ENCODE measurements at regions not wholly inside any gene's neighbourhood (a gene's known extent, or its start where the extent isn't known, plus 50 kb on each side); places are given as distances from the start of the nearest gene placed in this dataset.
"Not testable (repeated sequence)": the region's sequence is repeated elsewhere in the genome, so short reads cannot be mapped to it uniquely, and the experiment has no call there.

- Histone ChIP-seq H3K4me1 (ENCODE audit: insufficient read depth, low read length) (peaks cover 3% of the 10 kb centered on the region; the same call in 1 of the 2 replicates), H2BK5ac (ENCODE audit: insufficient read length, low read length) (no peak overlapping the region), H2AK5ac (ENCODE audit: insufficient read length, low read length) (no peak overlapping the region), H4K20me1 (ENCODE audit: control insufficient read depth, insufficient read depth, insufficient read length) (no peaks in the 10 kb centered on the region), H4K8ac (replicated peaks; ENCODE audit: insufficient read length, low read depth, low read length) (no peak overlapping the region), H3K14ac (ENCODE audit: insufficient read depth, low read length) (no peak overlapping the region), H3K4me2 (ENCODE audit: insufficient read depth, insufficient read length, low read length) (no peak overlapping the region), H3T11ph (ENCODE audit: low read length) (no peak overlapping the region), H4K5ac (ENCODE audit: insufficient read length, low read depth, low read length) (no peak overlapping the region), H3K79me1 (ENCODE audit: insufficient read depth, low read depth, low read length, poor library complexity, severe bottlenecking) (no peaks in the 10 kb centered on the region), H3K4ac (ENCODE audit: low read depth, low read length) (no peak overlapping the region), H3K9ac (ENCODE audit: extremely low read depth, insufficient read length, low read length) (no peak overlapping the region), H4K91ac (ENCODE audit: insufficient read length, low read depth, low read length) (no peak overlapping the region), H3K27ac (ENCODE audit: insufficient read length, low read depth, low read length) (no peak overlapping the region), H2BK20ac (ENCODE audit: low read depth, low read length, poor library complexity, severe bottlenecking) (no peak overlapping the region), H3K9me3 (ENCODE audit: control insufficient read depth, low read depth, low read length) (peaks cover 6% of the 10 kb centered on the region), H3K27me3 (ENCODE audit: insufficient read depth, low read length) (no peaks in the 10 kb centered on the region), H2BK120ac (ENCODE audit: low read depth, low read length, poor library complexity, severe bottlenecking) (no peak overlapping the region), H3K18ac (ENCODE audit: insufficient read length, low read depth, low read length) (no peak overlapping the region), H3K23me2 (ENCODE audit: insufficient read length, low read depth, low read length, poor library complexity, severe bottlenecking) (no peaks in the 10 kb centered on the region), H2BK15ac (ENCODE audit: low read depth, low read length) (no peak overlapping the region), H3K79me2 (ENCODE audit: insufficient read depth, low read length) (no peaks in the 10 kb centered on the region), H3K56ac (ENCODE audit: insufficient read length, low read depth, low read length) (no peak overlapping the region), H2BK12ac (ENCODE audit: insufficient read length, low read depth, low read length) (no peak overlapping the region), H3K23ac (ENCODE audit: insufficient read length, low read depth, low read length) (no peak overlapping the region), H2AFZ (ENCODE audit: low read length) (no peak overlapping the region)
- peaks cover 7 to 8% of the 10 kb centered on the region in 2 experiments for H3K4me1 Mint-ChIP-seq
- H3K27ac Mint-ChIP-seq, result no peak overlapping the region; a peak in 1 of 7 replicates
- no peak overlapping the region for H3K4me3 Mint-ChIP-seq
- H3K9me3 Mint-ChIP-seq, result peaks cover 26 to 27% of the 10 kb centered on the region in 2 experiments
- WGBS (ENCODE audit: extremely low coverage, insufficient read length, low lambda C conversion rate), result no CpG with 5 or more reads among the region's 2 CpGs
- no peak for TF ChIP-seq CTCF (conservative IDR thresholded peaks at IDR 0.05)
- H3K27me3 Mint-ChIP-seq (ENCODE audit: low read depth), result peaks cover 3% of the 10 kb centered on the region; the same call in 1 of the 2 replicates
- peaks cover 7 to 21% (median 10%) of the 10 kb centered on the region in 3 experiments for H3K36me3 Mint-ChIP-seq (ENCODE audit: insufficient read depth in 1 of 3, low read depth in 3 of 3)
- no peak for DNase-seq
These were observed 579.2 kb downstream of the EPM2A start for GRCh38 chr6:145155873-145156782.

GRCh38 chr6:145158636-145159035, 576.7 kb downstream of the EPM2A start:
- not testable (repeated sequence) for H2BK15ac ChIP-seq (ENCODE audit: low read depth, low read length); H3K79me2 ChIP-seq (ENCODE audit: insufficient read depth, low read length); H3K27me3 ChIP-seq (ENCODE audit: insufficient read depth, low read length); H3K4me1 Mint-ChIP-seq; H4K20me1 ChIP-seq (ENCODE audit: control insufficient read depth, insufficient read depth, insufficient read length); H3K14ac ChIP-seq (ENCODE audit: insufficient read depth, low read length); H3K4me1 ChIP-seq (ENCODE audit: insufficient read depth, low read length); H3K27ac Mint-ChIP-seq; H3K56ac ChIP-seq (ENCODE audit: insufficient read length, low read depth, low read length); H3K27ac ChIP-seq (ENCODE audit: insufficient read length, low read depth, low read length); H2AFZ ChIP-seq (ENCODE audit: low read length); H4K91ac ChIP-seq (ENCODE audit: insufficient read length, low read depth, low read length); H2BK5ac ChIP-seq (ENCODE audit: insufficient read length, low read length); H3T11ph ChIP-seq (ENCODE audit: low read length); H2BK120ac ChIP-seq (ENCODE audit: low read depth, low read length, poor library complexity, severe bottlenecking); H3K4me2 ChIP-seq (ENCODE audit: insufficient read depth, insufficient read length, low read length); H3K9ac ChIP-seq (ENCODE audit: extremely low read depth, insufficient read length, low read length); H3K27me3 Mint-ChIP-seq (ENCODE audit: low read depth); H3K23ac ChIP-seq (ENCODE audit: insufficient read length, low read depth, low read length); H3K4me3 Mint-ChIP-seq; H2BK20ac ChIP-seq (ENCODE audit: low read depth, low read length, poor library complexity, severe bottlenecking); H2AK5ac ChIP-seq (ENCODE audit: insufficient read length, low read length); DNase-seq; H4K5ac ChIP-seq (ENCODE audit: insufficient read length, low read depth, low read length); H3K18ac ChIP-seq (ENCODE audit: insufficient read length, low read depth, low read length); H3K79me1 ChIP-seq (ENCODE audit: insufficient read depth, low read depth, low read length, poor library complexity, severe bottlenecking); H2BK12ac ChIP-seq (ENCODE audit: insufficient read length, low read depth, low read length); H3K9me3 ChIP-seq (ENCODE audit: control insufficient read depth, low read depth, low read length); H3K23me2 ChIP-seq (ENCODE audit: insufficient read length, low read depth, low read length, poor library complexity, severe bottlenecking); H4K8ac ChIP-seq (replicated peaks; ENCODE audit: insufficient read length, low read depth, low read length); H3K4ac ChIP-seq (ENCODE audit: low read depth, low read length)
- WGBS (ENCODE audit: extremely low coverage, insufficient read length, low lambda C conversion rate), result no CpG with 5 or more reads among the region's 1 CpG
- Mint-ChIP-seq H3K36me3 (ENCODE audit: insufficient read depth in 1 of 3, low read depth in 3 of 3) (peaks cover 7 to 21% (median 10%) of the 10 kb centered on the region in 3 experiments), H3K9me3 (peaks cover 26 to 27% of the 10 kb centered on the region in 2 experiments)

Measured in H9 (cell line).